ENCODE measurements at regions not wholly inside any gene's neighbourhood (a gene's known extent, or its start where the extent isn't known, plus 50 kb on each side); places are given as distances from the start of the nearest gene placed in this dataset.
A peak's percentile ranks its signal among the peaks of the same experiment; 100 is the strongest.

DNA sequence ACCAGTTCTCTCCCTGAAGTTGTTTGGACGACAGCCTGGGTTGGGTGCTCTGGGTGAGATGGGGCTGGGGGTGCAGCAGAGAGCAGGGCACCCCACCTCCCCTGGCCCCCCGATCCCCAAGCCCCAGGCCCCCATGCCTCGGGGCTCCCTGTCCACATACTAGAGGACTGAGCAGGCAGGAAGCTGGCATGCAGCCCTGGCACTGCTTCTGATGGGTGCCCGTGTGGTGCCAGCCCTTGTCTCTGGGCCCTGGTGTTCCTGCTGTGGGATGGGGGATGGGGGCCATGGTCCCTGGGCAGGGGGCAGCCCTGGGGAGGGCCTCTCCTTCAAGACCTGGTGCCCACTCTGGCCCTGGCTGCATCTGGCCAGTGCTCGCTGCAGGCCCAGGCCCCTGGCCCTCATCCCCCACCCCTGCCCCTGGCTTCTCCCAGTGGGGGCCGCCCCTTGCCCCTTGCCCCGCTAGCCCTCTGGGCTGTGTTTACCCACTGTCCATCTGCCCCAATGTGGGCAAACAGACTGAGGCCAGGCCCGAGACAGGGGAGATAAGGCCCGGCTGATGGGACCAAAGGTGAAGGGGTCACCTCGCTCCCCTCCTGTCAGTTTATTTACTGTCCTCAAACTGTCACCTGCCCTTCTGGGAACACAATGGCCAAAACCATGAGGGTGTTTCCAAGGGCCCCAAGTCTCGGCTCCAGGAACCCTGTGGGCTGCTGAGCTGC is 67.3 kb upstream of the RXRA start:
- Histone ChIP-seq H4K8ac (ENCODE audit: low read depth, low read length) (peak overlapping the region; percentile 17), H2BK12ac (ENCODE audit: low read length) (no peak overlapping the region), H3K36me3 (replicated peaks in 1 of 2; ENCODE audit: control insufficient read depth in 2 of 2, insufficient read depth in 2 of 2, low read length in 2 of 2) (no peaks in the 10 kb centered on the region), H3K4me2 (ENCODE audit: insufficient read depth, low read length, poor library complexity, severe bottlenecking) (peak overlapping the region; percentile 11), H3K23ac (ENCODE audit: low read depth, low read length, poor library complexity) (peak overlapping the region; percentile 10), H2BK15ac (ENCODE audit: low read length) (no peak overlapping the region), H2BK5ac (ENCODE audit: low read length) (no peak overlapping the region), H4K91ac (ENCODE audit: low read depth, low read length, poor library complexity) (no peak overlapping the region), H2AFZ (ENCODE audit: low read length) (no peak overlapping the region), H3K27me3 (ENCODE audit: control insufficient read depth in 3 of 3, insufficient read depth in 3 of 3, low read depth in 1 of 3, low read length in 3 of 3) (peaks cover 0 to 16% (median 0%) of the 10 kb centered on the region in 3 experiments), H2BK120ac (ENCODE audit: low read depth, low read length) (no peak overlapping the region), H3K27ac (replicated peaks; ENCODE audit: low read length) (no peak overlapping the region), H3K18ac (ENCODE audit: low read length) (no peak overlapping the region), H3K14ac (ENCODE audit: low read length) (peak overlapping the region; percentile 38), H3K4me3 (ENCODE audit: low read length in 2 of 2) (no peak overlapping the region), H3K4me1 (ENCODE audit: control insufficient read depth in 2 of 2, insufficient read depth in 1 of 2, low read depth in 1 of 2, low read length in 2 of 2) (peaks cover 0 to 7% of the 10 kb centered on the region in 2 donors), H3K9me3 (replicated peaks in 1 of 2; ENCODE audit: control insufficient read depth in 2 of 2, insufficient read depth in 1 of 2, low read depth in 1 of 2, low read length in 2 of 2) (peaks cover 0 to 3% of the 10 kb centered on the region in 2 donors), H3K9ac (ENCODE audit: low read depth, low read length, poor library complexity) (no peak overlapping the region), H3K4ac (ENCODE audit: low read length) (no peak overlapping the region), H2AK5ac (ENCODE audit: low read depth, low read length) (peak overlapping the region; percentile 81), H3K79me1 (ENCODE audit: low read depth, low read length) (no peaks in the 10 kb centered on the region)
- no CpG with 5 or more reads among the region's 11 CpGs for WGBS, 2 donors (ENCODE audit: extremely low coverage in 2 of 2, insufficient read length in 2 of 2, insufficient replicate concordance in 1 of 2)
- DNase-seq (ENCODE audit: low spot score), result no peak

GRCh38 chr9:134259708-134260107 is 66.5 kb upstream of the RXRA start:
- no peak overlapping the region for H3K27ac ChIP-seq (replicated peaks; ENCODE audit: low read length)
- H3K14ac ChIP-seq (ENCODE audit: low read length), result no peak overlapping the region
- H3K79me1 ChIP-seq (ENCODE audit: low read depth, low read length), result no peaks in the 10 kb centered on the region
- H2BK5ac ChIP-seq (ENCODE audit: low read length), result no peak overlapping the region
- H2BK15ac ChIP-seq (ENCODE audit: low read length), result no peak overlapping the region
- H3K27me3 ChIP-seq (ENCODE audit: control insufficient read depth in 3 of 3, insufficient read depth in 3 of 3, low read depth in 1 of 3, low read length in 3 of 3), result peaks cover 0 to 23% (median 0%) of the 10 kb centered on the region in 3 experiments
- H4K91ac ChIP-seq (ENCODE audit: low read depth, low read length, poor library complexity), result no peak overlapping the region
- H2BK12ac ChIP-seq (ENCODE audit: low read length), result no peak overlapping the region
- H2AK5ac ChIP-seq (ENCODE audit: low read depth, low read length), result peak overlapping the region; percentile 81
- H3K9ac ChIP-seq (ENCODE audit: low read depth, low read length, poor library complexity), result no peak overlapping the region
- H4K8ac ChIP-seq (ENCODE audit: low read depth, low read length), result no peak overlapping the region
- H3K4me2 ChIP-seq (ENCODE audit: insufficient read depth, low read length, poor library complexity, severe bottlenecking), result no peak overlapping the region
- H3K4ac ChIP-seq (ENCODE audit: low read length), result no peak overlapping the region
- peaks cover 0 to 3% of the 10 kb centered on the region in 2 donors for H3K9me3 ChIP-seq (replicated peaks in 1 of 2; ENCODE audit: control insufficient read depth in 2 of 2, insufficient read depth in 1 of 2, low read depth in 1 of 2, low read length in 2 of 2)
- peak overlapping the region; percentile 10 for H3K23ac ChIP-seq (ENCODE audit: low read depth, low read length, poor library complexity)
- peak overlapping the region; percentile 48 for H3K18ac ChIP-seq (ENCODE audit: low read length)
- no peak overlapping the region for H3K4me3 ChIP-seq (ENCODE audit: low read length in 2 of 2)
- H2AFZ ChIP-seq (ENCODE audit: low read length), result no peak overlapping the region
- DNase-seq (ENCODE audit: low spot score), result no peak
- H3K36me3 ChIP-seq (replicated peaks in 1 of 2; ENCODE audit: control insufficient read depth in 2 of 2, insufficient read depth in 2 of 2, low read length in 2 of 2), result no peaks in the 10 kb centered on the region
- peaks cover 0 to 7% of the 10 kb centered on the region in 2 donors for H3K4me1 ChIP-seq (ENCODE audit: control insufficient read depth in 2 of 2, insufficient read depth in 1 of 2, low read depth in 1 of 2, low read length in 2 of 2)
- no peak overlapping the region for H2BK120ac ChIP-seq (ENCODE audit: low read depth, low read length)
- WGBS, 2 donors (ENCODE audit: extremely low coverage in 2 of 2, insufficient read length in 2 of 2, insufficient replicate concordance in 1 of 2), result no CpG with 5 or more reads among the region's 14 CpGs

- Histone ChIP-seq H3K9me3 (replicated peaks in 1 of 2; ENCODE audit: control insufficient read depth in 2 of 2, insufficient read depth in 1 of 2, low read depth in 1 of 2, low read length in 2 of 2) (peaks cover 0 to 3% of the 10 kb centered on the region in 2 donors), H2BK120ac (ENCODE audit: low read depth, low read length) (no peak overlapping the region), H3K9ac (ENCODE audit: low read depth, low read length, poor library complexity) (no peak overlapping the region), H3K27me3 (ENCODE audit: control insufficient read depth in 3 of 3, insufficient read depth in 3 of 3, low read depth in 1 of 3, low read length in 3 of 3) (peaks cover 0 to 34% (median 0%) of the 10 kb centered on the region in 3 experiments), H3K23ac (ENCODE audit: low read depth, low read length, poor library complexity) (no peak overlapping the region), H3K4me1 (ENCODE audit: control insufficient read depth in 2 of 2, insufficient read depth in 1 of 2, low read depth in 1 of 2, low read length in 2 of 2) (peaks cover 0 to 7% of the 10 kb centered on the region in 2 donors), H3K27ac (replicated peaks; ENCODE audit: low read length) (no peak overlapping the region), H3K4ac (ENCODE audit: low read length) (no peak overlapping the region), H3K18ac (ENCODE audit: low read length) (peak overlapping the region; percentile 74), H4K8ac (ENCODE audit: low read depth, low read length) (peak overlapping the region; percentile 72), H3K36me3 (replicated peaks in 1 of 2; ENCODE audit: control insufficient read depth in 2 of 2, insufficient read depth in 2 of 2, low read length in 2 of 2) (no peaks in the 10 kb centered on the region), H2AFZ (ENCODE audit: low read length) (no peak overlapping the region), H4K91ac (ENCODE audit: low read depth, low read length, poor library complexity) (no peak overlapping the region), H2BK15ac (ENCODE audit: low read length) (peak overlapping the region; percentile 92), H3K14ac (ENCODE audit: low read length) (no peak overlapping the region), H3K4me3 (ENCODE audit: low read length in 2 of 2) (no peak overlapping the region), H3K79me1 (ENCODE audit: low read depth, low read length) (no peaks in the 10 kb centered on the region), H3K4me2 (ENCODE audit: insufficient read depth, low read length, poor library complexity, severe bottlenecking) (no peak overlapping the region), H2BK12ac (ENCODE audit: low read length) (peak overlapping the region; percentile 94), H2BK5ac (ENCODE audit: low read length) (no peak overlapping the region), H2AK5ac (ENCODE audit: low read depth, low read length) (peak overlapping the region; percentile 70)
- no CpG with 5 or more reads among the region's 18 CpGs for WGBS, 2 donors (ENCODE audit: extremely low coverage in 2 of 2, insufficient read length in 2 of 2, insufficient replicate concordance in 1 of 2)
- DNase-seq (ENCODE audit: low spot score), result no peak
Observed at GRCh38 chr9:134260801-134261200, 65.5 kb upstream of the RXRA start.

- no peak overlapping the region for H4K91ac ChIP-seq (ENCODE audit: low read depth, low read length, poor library complexity)
- no peak overlapping the region for H2BK5ac ChIP-seq (ENCODE audit: low read length)
- peaks cover 0 to 45% (median 0%) of the 10 kb centered on the region in 3 experiments for H3K27me3 ChIP-seq (ENCODE audit: control insufficient read depth in 3 of 3, insufficient read depth in 3 of 3, low read depth in 1 of 3, low read length in 3 of 3)
- H3K9ac ChIP-seq (ENCODE audit: low read depth, low read length, poor library complexity), result no peak overlapping the region
- WGBS, 2 donors (ENCODE audit: extremely low coverage in 2 of 2, insufficient read length in 2 of 2, insufficient replicate concordance in 1 of 2), result no CpG with 5 or more reads among the region's 10 CpGs
- DNase-seq (ENCODE audit: low spot score), result no peak
- peak overlapping the region; percentile 54 for H2BK15ac ChIP-seq (ENCODE audit: low read length)
- H3K4me3 ChIP-seq (ENCODE audit: low read length in 2 of 2), result no peak overlapping the region
- no peaks in the 10 kb centered on the region for H3K36me3 ChIP-seq (replicated peaks in 1 of 2; ENCODE audit: control insufficient read depth in 2 of 2, insufficient read depth in 2 of 2, low read length in 2 of 2)
- H2BK12ac ChIP-seq (ENCODE audit: low read length), result no peak overlapping the region
- H3K18ac ChIP-seq (ENCODE audit: low read length), result peak overlapping the region; percentile 81
- H2AFZ ChIP-seq (ENCODE audit: low read length), result no peak overlapping the region
- peak overlapping the region; percentile 53 for H3K4ac ChIP-seq (ENCODE audit: low read length)
- no peak overlapping the region for H2BK120ac ChIP-seq (ENCODE audit: low read depth, low read length)
- H3K4me1 ChIP-seq (ENCODE audit: control insufficient read depth in 2 of 2, insufficient read depth in 1 of 2, low read depth in 1 of 2, low read length in 2 of 2), result peaks cover 0 to 7% of the 10 kb centered on the region in 2 donors
- peak overlapping the region; percentile 41 for H3K14ac ChIP-seq (ENCODE audit: low read length)
- no peak overlapping the region for H4K8ac ChIP-seq (ENCODE audit: low read depth, low read length)
- peak overlapping the region; percentile 92 for H3K23ac ChIP-seq (ENCODE audit: low read depth, low read length, poor library complexity)
- H3K27ac ChIP-seq (replicated peaks; ENCODE audit: low read length), result no peak overlapping the region
- no peaks in the 10 kb centered on the region for H3K79me1 ChIP-seq (ENCODE audit: low read depth, low read length)
- H3K4me2 ChIP-seq (ENCODE audit: insufficient read depth, low read length, poor library complexity, severe bottlenecking), result no peak overlapping the region
- H2AK5ac ChIP-seq (ENCODE audit: low read depth, low read length), result peak overlapping the region; percentile 35
- peaks cover 0 to 1% of the 10 kb centered on the region in 2 donors for H3K9me3 ChIP-seq (replicated peaks in 1 of 2; ENCODE audit: control insufficient read depth in 2 of 2, insufficient read depth in 1 of 2, low read depth in 1 of 2, low read length in 2 of 2)
Observed at GRCh38 chr9:134262035-134262434, 64.2 kb upstream of the RXRA start.
